ENCODE measurements at regions not wholly inside any gene's neighbourhood (a gene's known extent, or its start where the extent isn't known, plus 50 kb on each side); places are given as distances from the start of the nearest gene placed in this dataset.
"Not testable (repeated sequence)": the region's sequence is repeated elsewhere in the genome, so short reads cannot be mapped to it uniquely, and the experiment has no call there.

GRCh38 chr9:103319979-103320378 lies 324.8 kb downstream of the CYLC2 start:
- H3K27me3 ChIP-seq = no peaks in the 10 kb centered on the region
- no peaks in the 10 kb centered on the region for H3K36me3 ChIP-seq
- no peak overlapping the region for H3K4me3 ChIP-seq
- no peak for TF ChIP-seq POLR2A (IDR thresholded peaks at IDR 0.05)
- TF ChIP-seq EP300 (IDR thresholded peaks at IDR 0.05) = no peak
- TF ChIP-seq CTCF (IDR thresholded peaks at IDR 0.05) = no peak
- 21 to 40% (median 23%) methylated on average over 4 of the region's 4 CpGs for WGBS, 3 donors
- no peak for DNase-seq
- no peaks in the 10 kb centered on the region for H3K4me1 ChIP-seq (ENCODE audit: insufficient read depth)
- H3K9me3 ChIP-seq = no peaks in the 10 kb centered on the region
- intact Hi-C loops (cut with DNase I) = no loop called here
- H3K27ac ChIP-seq = no peak overlapping the region

GRCh38 chr9:103323699-103324098 lies 328.6 kb downstream of the CYLC2 start:
- TF ChIP-seq POLR2A (IDR thresholded peaks at IDR 0.05) = no peak
- no peak for TF ChIP-seq EP300 (IDR thresholded peaks at IDR 0.05)
- TF ChIP-seq CTCF (IDR thresholded peaks at IDR 0.05) = no peak
- intact Hi-C loops (cut with DNase I) = no loop called here
- Histone ChIP-seq H3K4me3 (no peak overlapping the region), H3K27ac (no peak overlapping the region), H3K36me3 (no peaks in the 10 kb centered on the region), H3K4me1 (ENCODE audit: insufficient read depth) (no peaks in the 10 kb centered on the region), H3K27me3 (no peaks in the 10 kb centered on the region), H3K9me3 (no peaks in the 10 kb centered on the region)
- 49 to 95% (median 93%) methylated on average over 1 of the region's 1 CpG for WGBS, 3 donors
- DNase-seq = no peak

DNA sequence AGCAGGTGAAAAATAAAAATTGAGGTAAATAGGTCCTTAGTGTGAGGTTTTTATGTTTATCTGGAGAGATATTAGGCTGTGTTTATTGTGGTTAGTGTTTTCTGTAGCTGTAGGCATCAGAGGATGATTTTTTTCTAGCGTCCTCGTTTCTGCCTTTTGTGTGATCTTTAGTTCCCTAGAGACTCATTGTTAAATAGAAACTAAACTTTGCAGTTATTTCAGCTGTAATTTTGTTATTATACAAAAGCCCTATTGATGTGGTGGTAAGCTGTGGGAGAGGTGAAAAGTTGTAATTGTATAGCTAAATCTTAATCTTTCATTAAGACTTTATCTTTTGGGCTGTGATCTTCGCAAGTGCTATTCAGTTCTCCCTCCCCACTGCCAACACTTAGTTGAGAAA lies 340.3 kb downstream of the CYLC2 start:
- Histone ChIP-seq H3K36me3 (no peaks in the 10 kb centered on the region), H3K4me3 (no peak overlapping the region), H3K9me3 (no peaks in the 10 kb centered on the region), H3K27ac (no peak overlapping the region), H3K4me1 (ENCODE audit: insufficient read depth) (no peaks in the 10 kb centered on the region), H3K27me3 (no peaks in the 10 kb centered on the region)
- no peak for TF ChIP-seq EP300 (IDR thresholded peaks at IDR 0.05)
- TF ChIP-seq CTCF (IDR thresholded peaks at IDR 0.05) = no peak
- TF ChIP-seq POLR2A (IDR thresholded peaks at IDR 0.05) = no peak
- no peak for DNase-seq
- WGBS, 3 donors = 63 to 75% (median 70%) methylated on average over 3 of the region's 3 CpGs
- intact Hi-C loops (cut with DNase I) = no loop called here

DNA sequence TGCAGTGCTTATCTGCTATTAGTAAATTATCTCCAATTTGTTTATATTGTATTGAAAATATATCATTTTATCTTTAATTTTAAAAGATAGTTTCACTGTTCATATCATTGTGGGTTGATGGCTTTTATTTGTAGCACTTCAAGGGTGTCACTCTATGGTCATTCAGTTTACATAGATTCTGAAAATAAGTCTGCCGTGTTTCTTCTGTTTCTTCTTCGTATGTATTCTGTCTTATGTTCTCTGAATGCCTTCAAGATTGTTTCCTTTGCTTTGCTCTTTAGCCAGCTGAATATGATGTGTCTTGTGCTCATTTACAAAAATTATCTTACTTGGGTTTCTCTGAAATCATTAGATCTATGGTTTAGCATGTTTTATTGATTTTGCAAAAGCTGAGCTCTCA lies 359.9 kb downstream of the CYLC2 start:
- no peaks in the 10 kb centered on the region for H3K9me3 ChIP-seq
- DNase-seq = no peak
- intact Hi-C loops (cut with DNase I) = no loop called here
- no peaks in the 10 kb centered on the region for H3K4me1 ChIP-seq (ENCODE audit: insufficient read depth)
- no peaks in the 10 kb centered on the region for H3K27me3 ChIP-seq
- H3K4me3 ChIP-seq = no peak overlapping the region
- no peak overlapping the region for H3K27ac ChIP-seq
- WGBS, 3 donors = 72 to 87% (median 83%) methylated on average over 2 of the region's 2 CpGs
- no peak for TF ChIP-seq EP300 (IDR thresholded peaks at IDR 0.05)
- no peak for TF ChIP-seq CTCF (IDR thresholded peaks at IDR 0.05)
- TF ChIP-seq POLR2A (IDR thresholded peaks at IDR 0.05) = no peak
- no peaks in the 10 kb centered on the region for H3K36me3 ChIP-seq

DNA sequence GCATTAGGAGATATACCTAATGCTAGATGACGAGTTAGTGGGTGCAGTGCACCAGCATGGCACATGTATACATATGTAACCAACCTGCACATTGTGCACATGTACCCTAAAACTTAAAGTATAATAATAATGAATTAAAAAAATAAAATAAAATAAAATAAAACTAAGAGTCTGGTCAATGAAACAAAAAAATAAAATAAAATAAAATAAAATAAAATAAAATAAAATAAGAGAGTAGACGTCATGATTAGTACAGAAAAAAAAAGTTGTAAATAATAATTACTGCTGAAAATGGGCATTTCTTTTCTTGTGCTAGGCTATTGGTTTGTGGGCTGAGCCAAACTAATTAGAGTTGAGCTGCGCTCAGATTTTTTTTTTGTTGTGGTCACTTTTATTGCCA lies 362.8 kb downstream of the CYLC2 start:
- H3K9me3 ChIP-seq; DNase-seq; intact Hi-C loops (cut with DNase I); H3K4me1 ChIP-seq (ENCODE audit: insufficient read depth); H3K4me3 ChIP-seq; H3K27me3 ChIP-seq; H3K36me3 ChIP-seq; H3K27ac ChIP-seq: not testable (repeated sequence)
- 85 to 91% (median 88%) methylated on average over 3 of the region's 3 CpGs for WGBS, 3 donors
